ENCODE measurements at regions not wholly inside any gene's neighbourhood (a gene's known extent, or its start where the extent isn't known, plus 50 kb on each side); places are given as distances from the start of the nearest gene placed in this dataset.

GRCh38 chr2:156164091-156164720 is 168.3 kb downstream of the NR4A2 start:
- intact Hi-C loops (cut with DNase I): no loop called here
- Histone ChIP-seq H3K4me1 (ENCODE audit: insufficient read depth) (no peaks in the 10 kb centered on the region), H3K9me3 (no peaks in the 10 kb centered on the region), H3K27me3 (no peaks in the 10 kb centered on the region), H3K4me3 (no peak overlapping the region), H3K36me3 (no peaks in the 10 kb centered on the region), H3K27ac (no peak overlapping the region)
- no peak for DNase-seq
- TF ChIP-seq EP300 (IDR thresholded peaks at IDR 0.05): no peak
- TF ChIP-seq POLR2A (IDR thresholded peaks at IDR 0.05): no peak
- no peak for TF ChIP-seq CTCF (IDR thresholded peaks at IDR 0.05)
- 85 to 87% (median 87%) methylated on average over 7 of the region's 7 CpGs for WGBS, 3 donors

DNA sequence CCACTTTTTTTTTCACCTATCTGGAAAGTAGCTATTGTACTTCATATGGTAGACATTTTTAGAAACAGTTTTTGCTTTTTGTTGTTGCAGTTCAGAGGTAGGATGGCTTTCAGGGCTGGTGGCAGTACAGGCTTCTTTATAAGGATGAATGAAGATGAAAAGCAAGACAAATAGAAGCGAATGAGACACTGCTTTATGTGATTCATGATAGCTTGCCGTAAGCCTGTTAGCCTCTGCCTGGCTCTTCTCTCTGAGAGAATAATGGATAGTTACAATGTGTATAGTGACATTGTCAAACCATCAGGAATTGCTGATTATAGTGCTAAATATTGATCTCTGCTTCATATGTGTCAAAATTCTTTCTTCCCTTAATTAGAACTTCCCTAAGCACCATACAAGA is 173.7 kb downstream of the NR4A2 start:
- no peak overlapping the region for H3K27ac ChIP-seq
- intact Hi-C loops (cut with DNase I): loop anchor here in 1 of 4 donors (10.0 kb wide), 1 partner anchor 1664 kb away; no protein-coding TSS in a partner anchor
- H3K4me3 ChIP-seq: no peak overlapping the region
- no peaks in the 10 kb centered on the region for H3K4me1 ChIP-seq (ENCODE audit: insufficient read depth)
- no peaks in the 10 kb centered on the region for H3K9me3 ChIP-seq
- no peak for DNase-seq
- TF ChIP-seq CTCF (IDR thresholded peaks at IDR 0.05) (no peak), EP300 (IDR thresholded peaks at IDR 0.05) (no peak), POLR2A (IDR thresholded peaks at IDR 0.05) (no peak)
- no peaks in the 10 kb centered on the region for H3K36me3 ChIP-seq
- no peaks in the 10 kb centered on the region for H3K27me3 ChIP-seq
- 85 to 89% (median 86%) methylated on average over 2 of the region's 2 CpGs for WGBS, 3 donors

- 41 to 50% (median 50%) methylated on average over 1 of the region's 1 CpG for WGBS, 3 donors
- H3K4me1 ChIP-seq (ENCODE audit: insufficient read depth): no peaks in the 10 kb centered on the region
- H3K4me3 ChIP-seq: no peak overlapping the region
- H3K9me3 ChIP-seq: no peaks in the 10 kb centered on the region
- H3K27me3 ChIP-seq: no peaks in the 10 kb centered on the region
- H3K27ac ChIP-seq: no peak overlapping the region
- no peaks in the 10 kb centered on the region for H3K36me3 ChIP-seq
- intact Hi-C loops (cut with DNase I): loop anchor here in 1 of 4 donors (10.0 kb wide), 1 partner anchor 1663 kb away; no protein-coding TSS in a partner anchor
- no peak for TF ChIP-seq POLR2A (IDR thresholded peaks at IDR 0.05)
- TF ChIP-seq CTCF (IDR thresholded peaks at IDR 0.05): no peak
- TF ChIP-seq EP300 (IDR thresholded peaks at IDR 0.05): no peak
- DNase-seq: no peak
Observed at GRCh38 chr2:156157670-156158069, 174.9 kb downstream of the NR4A2 start.

DNA sequence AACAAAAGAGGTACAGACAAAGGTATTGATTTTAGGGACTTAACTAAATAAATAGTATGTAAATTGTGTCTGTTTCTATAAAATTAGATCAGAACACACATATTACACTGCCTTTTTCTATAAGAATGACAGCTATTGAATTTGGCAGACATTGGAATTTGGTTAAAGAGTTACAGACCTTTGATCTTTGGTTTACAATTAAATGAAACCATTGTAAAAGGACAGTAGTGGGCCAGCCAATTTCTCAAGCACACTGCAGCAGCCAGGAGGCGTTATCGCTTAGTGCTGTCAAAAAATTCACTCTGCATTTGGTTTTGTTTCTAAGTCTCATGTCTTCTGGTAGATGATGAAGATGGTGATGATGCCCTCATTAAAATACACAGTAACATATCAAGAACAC is 175.9 kb downstream of the NR4A2 start:
- 82 to 89% (median 87%) methylated on average over 2 of the region's 2 CpGs for WGBS, 3 donors
- intact Hi-C loops (cut with DNase I): loop anchor here in 1 of 4 donors (10.0 kb wide), 1 partner anchor 1662 kb away; no protein-coding TSS in a partner anchor
- Histone ChIP-seq H3K9me3 (no peaks in the 10 kb centered on the region), H3K4me1 (ENCODE audit: insufficient read depth) (no peaks in the 10 kb centered on the region), H3K36me3 (no peaks in the 10 kb centered on the region), H3K4me3 (no peak overlapping the region), H3K27ac (no peak overlapping the region), H3K27me3 (no peaks in the 10 kb centered on the region)
- TF ChIP-seq POLR2A (IDR thresholded peaks at IDR 0.05): no peak
- DNase-seq: no peak

GRCh38 chr2:156155319-156155718 is 177.2 kb downstream of the NR4A2 start:
- TF ChIP-seq POLR2A (IDR thresholded peaks at IDR 0.05) (no peak), EP300 (IDR thresholded peaks at IDR 0.05) (no peak), CTCF (IDR thresholded peaks at IDR 0.05) (no peak)
- intact Hi-C loops (cut with DNase I): loop anchor here in 1 of 4 donors (10.0 kb wide), 1 partner anchor 1661 kb away; no protein-coding TSS in a partner anchor
- Histone ChIP-seq H3K27me3 (no peaks in the 10 kb centered on the region), H3K36me3 (no peaks in the 10 kb centered on the region), H3K27ac (no peak overlapping the region), H3K4me1 (ENCODE audit: insufficient read depth) (no peaks in the 10 kb centered on the region), H3K4me3 (no peak overlapping the region), H3K9me3 (no peaks in the 10 kb centered on the region)
- WGBS, 3 donors: 93 to 95% (median 93%) methylated on average over 3 of the region's 3 CpGs
- no peak for DNase-seq

All from ovary (tissue), 7 donors.